Upper lobe of right lung (tissue), 1 donor: ENCODE measurements at regions not wholly inside any gene's neighbourhood (a gene's known extent, or its start where the extent isn't known, plus 50 kb on each side); places are given as distances from the start of the nearest gene placed in this dataset.
"Not testable (repeated sequence)": the region's sequence is repeated elsewhere in the genome, so short reads cannot be mapped to it uniquely, and the experiment has no call there.

ENCODE experiments used
- ATAC-seq: fragments of 200-7000 bp; cut with Tn5 transposase; one replicate; pipeline ENCODE4 v1.9.1; 2020; ENCODE audit warnings: mild to moderate bottlenecking, moderate library complexity
- DNase-seq: peaks from one replicate; pipeline ENCODE4 v3.0.0-alpha.2; 2020
- H3K27ac ChIP-seq: fragments of 200-600 bp; one replicate; pipeline ENCODE4 v1.8.0; 2022
- H3K27me3 ChIP-seq: fragments of 200-600 bp; one replicate; pipeline ENCODE4 v1.8.0; 2022; ENCODE audit warnings: mild to moderate bottlenecking
- H3K36me3 ChIP-seq: fragments of 200-600 bp; one replicate; pipeline ENCODE4 v1.8.0; 2022
- H3K4me1 ChIP-seq: fragments of 200-600 bp; one replicate; pipeline ENCODE4 v1.8.0; 2022
- H3K4me3 ChIP-seq: fragments of 200-600 bp; one replicate; pipeline ENCODE4 v1.8.0; 2022; ENCODE audit warnings: mild to moderate bottlenecking
- H3K9me3 ChIP-seq: fragments of 200-600 bp; one replicate; pipeline ENCODE4 v1.8.0; 2022
- intact Hi-C: fragments of 100-400 bp; cut with DNase I; formaldehyde crosslinking; loops from one replicate; pipeline ENCODE4 v1.11.0; 2022
- TF ChIP-seq, protein P1 (sequence below): fragments of 200-600 bp; IDR thresholded peaks from one replicate; pipeline ENCODE4 v1.8.0; 2022; ENCODE audit warnings: antibody characterized with exemption
- donor health status: DM: no; HTN: yes; CAD: no; lungs with severe emphysema.

DNA sequence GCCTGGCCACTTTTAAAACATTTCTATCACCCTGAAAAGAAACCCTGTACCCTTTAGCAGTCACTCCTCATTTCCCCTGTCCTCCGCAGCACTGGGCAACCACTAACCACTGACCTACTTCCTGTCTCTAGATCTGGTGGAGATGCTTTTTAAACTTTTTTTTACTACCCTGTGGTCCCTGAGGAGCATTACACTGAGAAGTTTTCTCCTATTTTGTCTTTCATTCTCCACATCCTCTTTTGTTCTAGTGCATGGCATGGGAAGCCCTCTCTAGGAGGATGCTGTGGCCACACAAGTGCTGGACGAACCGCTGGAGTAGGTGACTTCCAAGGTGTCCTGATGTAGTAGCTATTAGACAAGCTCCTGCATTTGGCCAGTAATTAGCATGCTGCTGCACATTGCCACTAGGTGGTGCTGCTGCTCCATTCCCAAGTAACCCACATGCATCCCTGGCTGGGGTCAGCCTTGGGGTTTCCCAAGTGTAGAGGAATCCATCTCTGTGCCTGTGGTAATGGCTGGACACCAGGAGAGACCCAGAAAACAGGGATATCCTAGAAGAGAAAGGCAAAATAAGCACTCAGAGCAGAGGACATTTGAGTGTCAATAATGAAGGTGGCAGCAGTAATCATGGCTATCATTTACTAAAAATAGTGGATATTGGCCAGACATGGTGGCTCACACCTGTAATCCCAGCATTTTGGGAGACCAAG, 143.8 kb upstream of the CRHR1 start:
- ATAC-seq (peak; percentile 94), DNase-seq (peak; percentile 77)
- H3K36me3 ChIP-seq = peaks cover 27% of the 10 kb centered on the region
- no peaks in the 10 kb centered on the region for H3K4me1 ChIP-seq
- intact Hi-C loops = loop anchor here (10.0 kb wide), 1 partner anchor 195 kb away; no protein-coding TSS in a partner anchor
- H3K27ac ChIP-seq = no peak overlapping the region
- TF ChIP-seq, protein P1, sequence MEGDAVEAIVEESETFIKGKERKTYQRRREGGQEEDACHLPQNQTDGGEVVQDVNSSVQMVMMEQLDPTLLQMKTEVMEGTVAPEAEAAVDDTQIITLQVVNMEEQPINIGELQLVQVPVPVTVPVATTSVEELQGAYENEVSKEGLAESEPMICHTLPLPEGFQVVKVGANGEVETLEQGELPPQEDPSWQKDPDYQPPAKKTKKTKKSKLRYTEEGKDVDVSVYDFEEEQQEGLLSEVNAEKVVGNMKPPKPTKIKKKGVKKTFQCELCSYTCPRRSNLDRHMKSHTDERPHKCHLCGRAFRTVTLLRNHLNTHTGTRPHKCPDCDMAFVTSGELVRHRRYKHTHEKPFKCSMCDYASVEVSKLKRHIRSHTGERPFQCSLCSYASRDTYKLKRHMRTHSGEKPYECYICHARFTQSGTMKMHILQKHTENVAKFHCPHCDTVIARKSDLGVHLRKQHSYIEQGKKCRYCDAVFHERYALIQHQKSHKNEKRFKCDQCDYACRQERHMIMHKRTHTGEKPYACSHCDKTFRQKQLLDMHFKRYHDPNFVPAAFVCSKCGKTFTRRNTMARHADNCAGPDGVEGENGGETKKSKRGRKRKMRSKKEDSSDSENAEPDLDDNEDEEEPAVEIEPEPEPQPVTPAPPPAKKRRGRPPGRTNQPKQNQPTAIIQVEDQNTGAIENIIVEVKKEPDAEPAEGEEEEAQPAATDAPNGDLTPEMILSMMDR = peak; percentile 98
- peaks cover 8% of the 10 kb centered on the region for H3K27me3 ChIP-seq
- H3K4me3 ChIP-seq = no peak overlapping the region
- no peaks in the 10 kb centered on the region for H3K9me3 ChIP-seq

DNA sequence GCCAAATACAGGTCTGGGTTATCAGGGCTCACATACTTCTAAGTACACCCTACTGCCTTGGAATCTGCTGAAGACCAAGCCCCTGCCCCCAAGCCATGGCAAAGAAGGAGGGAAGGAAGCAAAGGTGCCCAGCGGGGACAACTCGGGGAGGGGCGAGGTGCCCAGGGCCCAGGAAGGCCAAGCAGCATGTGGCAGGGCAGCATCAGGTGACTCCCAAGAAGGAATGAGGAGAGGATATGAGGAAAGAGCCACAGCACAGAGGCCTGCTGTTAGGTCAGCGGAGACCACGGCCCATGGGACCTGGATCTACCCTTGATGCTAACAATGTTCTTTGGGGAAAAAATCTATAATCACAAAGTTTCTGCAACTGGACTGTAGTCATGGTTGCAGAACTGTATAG, 142.6 kb upstream of the CRHR1 start:
- intact Hi-C loops = loop anchor here (10.0 kb wide), 1 partner anchor 193 kb away; no protein-coding TSS in a partner anchor
- Histone ChIP-seq H3K36me3 (peaks cover 15% of the 10 kb centered on the region), H3K4me1 (no peaks in the 10 kb centered on the region), H3K27ac (no peak overlapping the region), H3K9me3 (no peaks in the 10 kb centered on the region), H3K27me3 (peaks cover 9% of the 10 kb centered on the region), H3K4me3 (no peak overlapping the region)
- peak; percentile 50 for ATAC-seq
- TF ChIP-seq, protein P1 = no peak
- DNase-seq = no peak

DNA sequence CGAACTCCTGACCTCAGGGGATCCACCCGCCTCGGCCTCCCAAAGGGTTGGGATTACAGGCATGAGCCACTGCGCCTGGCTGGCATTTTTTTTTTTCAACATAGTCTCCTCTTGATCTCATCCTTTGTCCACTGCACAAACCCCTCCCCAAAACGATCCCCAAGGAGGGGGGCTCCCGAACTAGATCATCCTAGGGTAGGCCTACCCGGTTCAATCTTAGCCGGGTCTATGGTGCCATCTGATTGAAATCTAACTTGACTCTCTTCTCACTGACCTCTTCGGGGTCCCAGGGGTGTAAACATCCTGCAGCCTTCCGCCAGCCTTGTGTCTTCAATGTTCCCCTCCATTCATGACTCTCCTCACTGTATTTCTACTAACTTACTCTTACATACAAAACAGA, 140.5 kb upstream of the CRHR1 start:
- Histone ChIP-seq H3K9me3 (no peaks in the 10 kb centered on the region), H3K4me3 (no peak overlapping the region), H3K27me3 (peaks cover 15% of the 10 kb centered on the region), H3K36me3 (peaks cover 5% of the 10 kb centered on the region), H3K4me1 (no peaks in the 10 kb centered on the region), H3K27ac (no peak overlapping the region)
- no peak for DNase-seq
- TF ChIP-seq, protein P1 = no peak
- intact Hi-C loops = loop anchor here (10.0 kb wide), 1 partner anchor 191 kb away; no protein-coding TSS in a partner anchor
- ATAC-seq = no peak

DNA sequence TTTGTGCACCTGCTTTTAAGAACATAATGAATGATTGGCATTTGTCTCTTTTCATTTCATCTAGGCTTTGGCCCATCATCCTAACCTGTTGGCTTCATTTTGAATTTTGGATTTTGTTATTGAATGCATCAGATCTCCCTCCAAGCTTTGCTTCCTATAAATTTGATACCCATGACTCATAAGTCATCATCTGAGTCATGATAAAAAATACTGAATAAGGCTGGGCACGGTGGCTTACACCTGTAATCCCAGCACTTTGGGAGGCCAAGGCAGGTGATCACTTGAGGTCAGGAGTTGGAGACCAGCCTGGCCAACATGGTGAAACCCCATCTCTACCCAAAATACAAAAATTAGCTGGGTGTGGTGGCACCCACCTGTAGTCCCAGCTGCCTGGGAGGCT, 139.5 kb upstream of the CRHR1 start:
- not testable (repeated sequence) for H3K36me3 ChIP-seq, H3K9me3 ChIP-seq, H3K4me3 ChIP-seq, H3K27ac ChIP-seq, ATAC-seq, H3K4me1 ChIP-seq
- peak; percentile 19 for DNase-seq
- intact Hi-C loops = loop anchor here (10.0 kb wide), 1 partner anchor 190 kb away; no protein-coding TSS in a partner anchor
- peaks cover 20% of the 10 kb centered on the region for H3K27me3 ChIP-seq

DNA sequence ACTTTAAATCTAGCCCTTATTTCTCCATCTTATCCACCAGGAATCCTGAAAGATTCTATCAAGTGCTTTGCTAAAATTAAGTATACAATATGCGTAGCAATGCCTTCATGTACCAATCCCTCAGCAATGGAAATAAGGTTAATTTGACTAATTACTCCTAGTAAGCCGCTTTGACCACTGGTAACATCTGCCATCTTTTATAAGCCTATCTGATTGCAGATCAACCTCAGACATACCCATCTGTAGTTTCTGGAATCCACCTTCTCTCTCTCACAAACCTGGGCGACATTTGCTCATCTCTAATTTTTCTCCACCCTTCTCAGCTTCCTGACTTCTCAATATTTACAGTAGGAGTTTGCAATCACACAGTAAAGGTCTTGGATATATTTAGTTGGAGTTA, 138.8 kb upstream of the CRHR1 start:
- H3K9me3 ChIP-seq = no peaks in the 10 kb centered on the region
- TF ChIP-seq, protein P1 = no peak
- no peaks in the 10 kb centered on the region for H3K4me1 ChIP-seq
- ATAC-seq = no peak
- no peaks in the 10 kb centered on the region for H3K36me3 ChIP-seq
- intact Hi-C loops = loop anchor here (10.0 kb wide), 1 partner anchor 189 kb away; no protein-coding TSS in a partner anchor
- peaks cover 25% of the 10 kb centered on the region for H3K27me3 ChIP-seq
- H3K4me3 ChIP-seq = no peak overlapping the region
- no peak overlapping the region for H3K27ac ChIP-seq
- DNase-seq = no peak

DNA sequence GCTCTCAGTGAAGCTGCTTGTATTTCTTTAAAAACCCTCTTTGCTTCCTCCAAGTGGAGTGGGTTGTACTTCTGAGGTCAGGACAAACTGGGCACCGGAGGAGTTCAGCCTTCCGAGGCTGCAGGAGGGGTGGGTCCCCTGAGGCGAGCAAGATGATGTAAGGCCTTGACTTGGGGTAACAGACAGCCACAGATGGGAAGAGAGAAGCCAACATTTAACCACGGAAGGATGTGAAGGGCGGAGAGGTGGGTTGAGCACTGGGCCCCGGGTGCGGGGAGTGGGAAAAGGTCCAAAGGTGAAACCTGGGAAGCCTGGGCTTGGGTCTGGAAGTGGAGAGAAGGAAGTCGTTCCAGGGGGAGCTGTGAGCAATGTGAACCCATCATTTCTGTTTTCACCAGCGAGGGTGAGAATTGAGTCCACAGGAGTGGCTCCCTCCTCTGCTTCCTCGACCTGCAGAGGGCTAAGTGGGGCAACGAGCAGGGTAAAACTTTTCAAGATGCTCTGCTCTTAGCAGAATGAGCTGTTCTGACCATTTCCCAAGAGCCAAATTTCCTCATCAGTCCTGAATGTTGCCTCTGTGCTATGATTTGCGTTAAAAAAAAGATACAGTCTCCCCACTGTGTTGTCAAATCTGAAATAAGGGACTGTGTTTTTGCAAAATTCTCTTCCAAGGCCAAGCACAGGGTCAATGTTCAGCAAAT, 137.7 kb upstream of the CRHR1 start:
- Histone ChIP-seq H3K9me3 (no peaks in the 10 kb centered on the region), H3K4me3 (no peak overlapping the region), H3K4me1 (no peaks in the 10 kb centered on the region), H3K36me3 (no peaks in the 10 kb centered on the region), H3K27me3 (peaks cover 34% of the 10 kb centered on the region), H3K27ac (no peak overlapping the region)
- ATAC-seq (peak; percentile 22), DNase-seq (peak; percentile 38)
- TF ChIP-seq, protein P1 = no peak
- intact Hi-C loops = loop anchor here (10.0 kb wide), 1 partner anchor 188 kb away; no protein-coding TSS in a partner anchor
